ENCODE measurements at regions not wholly inside any gene's neighbourhood (a gene's known extent, or its start where the extent isn't known, plus 50 kb on each side); places are given as distances from the start of the nearest gene placed in this dataset.
A peak's percentile ranks its signal among the peaks of the same experiment; 100 is the strongest.
"Not testable (repeated sequence)": the region's sequence is repeated elsewhere in the genome, so short reads cannot be mapped to it uniquely, and the experiment has no call there.

- Mint-ChIP-seq H3K36me3 (ENCODE audit: low read depth) (no peaks in the 10 kb centered on the region), H3K27ac (no peak overlapping the region), H3K27me3 (peaks cover 17% of the 10 kb centered on the region), H3K4me1 (peaks cover 3% of the 10 kb centered on the region), H3K4me3 (no peak overlapping the region), H3K9me3 (peaks cover 10% of the 10 kb centered on the region)
- DNase-seq (no peak), ATAC-seq (no peak)
These were observed 177.6 kb downstream of the STK31 start for GRCh38 chr7:23887660-23888059.

- Mint-ChIP-seq H3K9me3 (peaks cover 10% of the 10 kb centered on the region), H3K36me3 (ENCODE audit: low read depth) (no peaks in the 10 kb centered on the region), H3K4me1 (peaks cover 16% of the 10 kb centered on the region), H3K4me3 (no peak overlapping the region), H3K27me3 (peaks cover 17% of the 10 kb centered on the region), H3K27ac (no peak overlapping the region)
- DNase-seq (no peak), ATAC-seq (no peak)
These were observed 178.9 kb downstream of the STK31 start for GRCh38 chr7:23888958-23889357.

- no peak for ATAC-seq
- H3K27me3 Mint-ChIP-seq, result peaks cover 19% of the 10 kb centered on the region
- H3K4me3 Mint-ChIP-seq, result no peak overlapping the region
- H3K4me1 Mint-ChIP-seq, result peaks cover 23% of the 10 kb centered on the region
- peaks cover 10% of the 10 kb centered on the region for H3K9me3 Mint-ChIP-seq
- no peaks in the 10 kb centered on the region for H3K36me3 Mint-ChIP-seq (ENCODE audit: low read depth)
- no peak overlapping the region for H3K27ac Mint-ChIP-seq
- no peak for DNase-seq
These were observed 179.5 kb downstream of the STK31 start for GRCh38 chr7:23889566-23889965.

GRCh38 chr7:23892019-23892418, 182.0 kb downstream of the STK31 start:
- Mint-ChIP-seq H3K27me3 (peaks cover 24% of the 10 kb centered on the region), H3K36me3 (ENCODE audit: low read depth) (no peaks in the 10 kb centered on the region), H3K27ac (no peak overlapping the region), H3K9me3 (peaks cover 10% of the 10 kb centered on the region), H3K4me3 (no peak overlapping the region), H3K4me1 (peaks cover 41% of the 10 kb centered on the region)
- DNase-seq (no peak), ATAC-seq (no peak)

GRCh38 chr7:23893176-23893941, 183.3 kb downstream of the STK31 start:
- peaks cover 40% of the 10 kb centered on the region for H3K4me1 Mint-ChIP-seq
- no peak for DNase-seq
- ATAC-seq, result peak; percentile 22
- peaks cover 10% of the 10 kb centered on the region for H3K9me3 Mint-ChIP-seq
- no peaks in the 10 kb centered on the region for H3K36me3 Mint-ChIP-seq (ENCODE audit: low read depth)
- peaks cover 27% of the 10 kb centered on the region for H3K27me3 Mint-ChIP-seq
- H3K4me3 Mint-ChIP-seq, result peak overlapping the region; percentile 68
- H3K27ac Mint-ChIP-seq, result peak overlapping the region; percentile 92

- peak overlapping the region; percentile 92 for H3K27ac Mint-ChIP-seq
- ATAC-seq (peak; percentile 91), DNase-seq (peak; percentile 72)
- no peaks in the 10 kb centered on the region for H3K36me3 Mint-ChIP-seq (ENCODE audit: low read depth)
- H3K4me3 Mint-ChIP-seq, result peak overlapping the region; percentile 68
- peaks cover 27% of the 10 kb centered on the region for H3K27me3 Mint-ChIP-seq
- peaks cover 40% of the 10 kb centered on the region for H3K4me1 Mint-ChIP-seq
- peaks cover 10% of the 10 kb centered on the region for H3K9me3 Mint-ChIP-seq
These were observed 184.2 kb downstream of the STK31 start for GRCh38 chr7:23893942-23894891.

GRCh38 chr7:23894892-23895569, 185.0 kb downstream of the STK31 start:
- DNase-seq, result peak; percentile 21
- H3K36me3 Mint-ChIP-seq (ENCODE audit: low read depth), result no peaks in the 10 kb centered on the region
- peak overlapping the region; percentile 68 for H3K4me3 Mint-ChIP-seq
- H3K27ac Mint-ChIP-seq, result peak overlapping the region; percentile 92
- H3K9me3 Mint-ChIP-seq, result peaks cover 3% of the 10 kb centered on the region
- H3K27me3 Mint-ChIP-seq, result peaks cover 23% of the 10 kb centered on the region
- ATAC-seq, result no peak
- H3K4me1 Mint-ChIP-seq, result peaks cover 40% of the 10 kb centered on the region

GRCh38 chr7:23895666-23896096, 185.7 kb downstream of the STK31 start:
- Mint-ChIP-seq H3K27ac (peak overlapping the region; percentile 92), H3K9me3 (no peaks in the 10 kb centered on the region), H3K4me3 (no peak overlapping the region), H3K36me3 (ENCODE audit: low read depth) (no peaks in the 10 kb centered on the region), H3K4me1 (peaks cover 40% of the 10 kb centered on the region), H3K27me3 (peaks cover 21% of the 10 kb centered on the region)
- DNase-seq (no peak), ATAC-seq (no peak)

- ATAC-seq (no peak), DNase-seq (no peak)
- H3K27me3 Mint-ChIP-seq, result peaks cover 20% of the 10 kb centered on the region
- no peaks in the 10 kb centered on the region for H3K9me3 Mint-ChIP-seq
- no peak overlapping the region for H3K27ac Mint-ChIP-seq
- no peak overlapping the region for H3K4me3 Mint-ChIP-seq
- peaks cover 28% of the 10 kb centered on the region for H3K4me1 Mint-ChIP-seq
- no peaks in the 10 kb centered on the region for H3K36me3 Mint-ChIP-seq (ENCODE audit: low read depth)
These were observed 188.6 kb downstream of the STK31 start for GRCh38 chr7:23898619-23899018.

GRCh38 chr7:23904901-23905300, 194.9 kb downstream of the STK31 start:
- not testable (repeated sequence) for H3K36me3 Mint-ChIP-seq (ENCODE audit: low read depth); H3K4me3 Mint-ChIP-seq; DNase-seq; H3K9me3 Mint-ChIP-seq; H3K27ac Mint-ChIP-seq; ATAC-seq; H3K4me1 Mint-ChIP-seq
- H3K27me3 Mint-ChIP-seq, result peaks cover 16% of the 10 kb centered on the region

- Mint-ChIP-seq H3K9me3 (no peaks in the 10 kb centered on the region), H3K27ac (no peak overlapping the region), H3K36me3 (ENCODE audit: low read depth) (no peaks in the 10 kb centered on the region), H3K27me3 (peaks cover 18% of the 10 kb centered on the region), H3K4me1 (no peaks in the 10 kb centered on the region), H3K4me3 (no peak overlapping the region)
- DNase-seq (no peak), ATAC-seq (no peak)
These were observed 197.0 kb downstream of the STK31 start for GRCh38 chr7:23907012-23907411.

- no peaks in the 10 kb centered on the region for H3K36me3 Mint-ChIP-seq (ENCODE audit: low read depth)
- no peaks in the 10 kb centered on the region for H3K9me3 Mint-ChIP-seq
- H3K27me3 Mint-ChIP-seq, result peaks cover 18% of the 10 kb centered on the region
- H3K27ac Mint-ChIP-seq, result no peak overlapping the region
- no peak for DNase-seq
- H3K4me3 Mint-ChIP-seq, result no peak overlapping the region
- H3K4me1 Mint-ChIP-seq, result no peaks in the 10 kb centered on the region
- no peak for ATAC-seq
These were observed 199.4 kb downstream of the STK31 start for GRCh38 chr7:23909426-23909825.

- H3K4me3 Mint-ChIP-seq, result no peak overlapping the region
- no peak overlapping the region for H3K27ac Mint-ChIP-seq
- DNase-seq (no peak), ATAC-seq (no peak)
- H3K9me3 Mint-ChIP-seq, result no peaks in the 10 kb centered on the region
- H3K27me3 Mint-ChIP-seq, result peaks cover 24% of the 10 kb centered on the region
- H3K4me1 Mint-ChIP-seq, result no peaks in the 10 kb centered on the region
- no peaks in the 10 kb centered on the region for H3K36me3 Mint-ChIP-seq (ENCODE audit: low read depth)
These were observed 202.0 kb downstream of the STK31 start for GRCh38 chr7:23912065-23912464.

- H3K4me3 Mint-ChIP-seq, result no peak overlapping the region
- no peaks in the 10 kb centered on the region for H3K9me3 Mint-ChIP-seq
- H3K36me3 Mint-ChIP-seq (ENCODE audit: low read depth), result no peaks in the 10 kb centered on the region
- H3K27ac Mint-ChIP-seq, result no peak overlapping the region
- no peaks in the 10 kb centered on the region for H3K4me1 Mint-ChIP-seq
- peaks cover 26% of the 10 kb centered on the region for H3K27me3 Mint-ChIP-seq
- no peak for ATAC-seq
- no peak for DNase-seq
These were observed 203.0 kb downstream of the STK31 start for GRCh38 chr7:23913016-23913415.

Data from activated naive CD8-positive, alpha-beta T cell treated with anti-CD3 and anti-CD28 coated beads, Interleukin-2, amount 50 U/mL, for 24 hours (primary cell).